ENCODE measurements at regions not wholly inside any gene's neighbourhood (a gene's known extent, or its start where the extent isn't known, plus 50 kb on each side); places are given as distances from the start of the nearest gene placed in this dataset.

- H3K27ac ChIP-seq (ENCODE audit: low read depth, low read length, poor library complexity, severe bottlenecking), result no peak overlapping the region
- no peaks in the 10 kb centered on the region for H3K36me3 ChIP-seq (ENCODE audit: insufficient read depth, low read length)
- no peak overlapping the region for H3K4me2 ChIP-seq (ENCODE audit: low read length)
- no peak overlapping the region for H3K4me3 ChIP-seq (ENCODE audit: low read depth, low read length, poor library complexity, severe bottlenecking)
- H3K9me2 ChIP-seq (ENCODE audit: low read depth, low read length), result no peaks in the 10 kb centered on the region
- H3K4me1 ChIP-seq (ENCODE audit: insufficient read depth, low read length, severe bottlenecking), result no peaks in the 10 kb centered on the region
- no peaks in the 10 kb centered on the region for H3F3A ChIP-seq (ENCODE audit: insufficient read depth, low read length)
- H3K79me2 ChIP-seq (ENCODE audit: insufficient read depth, low read length), result no peaks in the 10 kb centered on the region
- H2AFZ ChIP-seq (ENCODE audit: low read length), result no peak overlapping the region
- no peaks in the 10 kb centered on the region for H3K27me3 ChIP-seq (ENCODE audit: insufficient read depth, low read length)
- H3K9ac ChIP-seq (ENCODE audit: low read length), result no peak overlapping the region
- TF ChIP-seq CTCF (IDR thresholded peaks at IDR 0.05; ENCODE audit: low read length) (no peak), EZH2 (IDR thresholded peaks at IDR 0.05; ENCODE audit: borderline replicate concordance, low read length) (no peak)
- no peaks in the 10 kb centered on the region for H4K20me1 ChIP-seq (ENCODE audit: insufficient read depth, low read length)
- H3K9me3 ChIP-seq (ENCODE audit: low read length), result no peaks in the 10 kb centered on the region
Measured at GRCh38 chr12:124632519-124632984, 65.1 kb upstream of the NCOR2 start.

- no peak overlapping the region for H2AFZ ChIP-seq (ENCODE audit: low read length)
- no peaks in the 10 kb centered on the region for H3K36me3 ChIP-seq (ENCODE audit: insufficient read depth, low read length)
- H3K4me2 ChIP-seq (ENCODE audit: low read length), result no peak overlapping the region
- no peaks in the 10 kb centered on the region for H3K27me3 ChIP-seq (ENCODE audit: insufficient read depth, low read length)
- no peak overlapping the region for H3K9ac ChIP-seq (ENCODE audit: low read length)
- TF ChIP-seq CTCF (IDR thresholded peaks at IDR 0.05; ENCODE audit: low read length), result no peak
- TF ChIP-seq EZH2 (IDR thresholded peaks at IDR 0.05; ENCODE audit: borderline replicate concordance, low read length), result no peak
- no peaks in the 10 kb centered on the region for H3K9me3 ChIP-seq (ENCODE audit: low read length)
- H3K27ac ChIP-seq (ENCODE audit: low read depth, low read length, poor library complexity, severe bottlenecking), result no peak overlapping the region
- H4K20me1 ChIP-seq (ENCODE audit: insufficient read depth, low read length), result no peaks in the 10 kb centered on the region
- H3K4me3 ChIP-seq (ENCODE audit: low read depth, low read length, poor library complexity, severe bottlenecking), result no peak overlapping the region
- no peaks in the 10 kb centered on the region for H3K79me2 ChIP-seq (ENCODE audit: insufficient read depth, low read length)
- H3K4me1 ChIP-seq (ENCODE audit: insufficient read depth, low read length, severe bottlenecking), result no peaks in the 10 kb centered on the region
- H3K9me2 ChIP-seq (ENCODE audit: low read depth, low read length), result no peaks in the 10 kb centered on the region
- H3F3A ChIP-seq (ENCODE audit: insufficient read depth, low read length), result no peaks in the 10 kb centered on the region
Measured at GRCh38 chr12:124631681-124632256, 64.4 kb upstream of the NCOR2 start.

GRCh38 chr12:124630791-124631313, 63.4 kb upstream of the NCOR2 start:
- H3K9me3 ChIP-seq (ENCODE audit: low read length), result no peaks in the 10 kb centered on the region
- no peak overlapping the region for H3K4me3 ChIP-seq (ENCODE audit: low read depth, low read length, poor library complexity, severe bottlenecking)

More at GRCh38 chr12:124630791-124631313, 63.4 kb upstream of the NCOR2 start:
- Histone ChIP-seq H3K9me2 (ENCODE audit: low read depth, low read length) (no peaks in the 10 kb centered on the region), H3K27ac (ENCODE audit: low read depth, low read length, poor library complexity, severe bottlenecking) (no peak overlapping the region), H2AFZ (ENCODE audit: low read length) (no peak overlapping the region), H4K20me1 (ENCODE audit: insufficient read depth, low read length) (no peaks in the 10 kb centered on the region), H3K27me3 (ENCODE audit: insufficient read depth, low read length) (no peaks in the 10 kb centered on the region), H3K4me1 (ENCODE audit: insufficient read depth, low read length, severe bottlenecking) (no peaks in the 10 kb centered on the region), H3K79me2 (ENCODE audit: insufficient read depth, low read length) (no peaks in the 10 kb centered on the region), H3K9ac (ENCODE audit: low read length) (no peak overlapping the region), H3K36me3 (ENCODE audit: insufficient read depth, low read length) (no peaks in the 10 kb centered on the region), H3F3A (ENCODE audit: insufficient read depth, low read length) (no peaks in the 10 kb centered on the region), H3K4me2 (ENCODE audit: low read length) (no peak overlapping the region)
- TF ChIP-seq EZH2 (IDR thresholded peaks at IDR 0.05; ENCODE audit: borderline replicate concordance, low read length), result no peak
- TF ChIP-seq CTCF (IDR thresholded peaks at IDR 0.05; ENCODE audit: low read length), result no peak

Data from OCI-LY1 (cell line).